ENCODE measurements at regions not wholly inside any gene's neighbourhood (a gene's known extent, or its start where the extent isn't known, plus 50 kb on each side); places are given as distances from the start of the nearest gene placed in this dataset.

GRCh38 chr9:38263532-38263931, 129.0 kb upstream of the ALDH1B1 start:
- Mint-ChIP-seq H3K36me3 (ENCODE audit: low read depth) (no peaks in the 10 kb centered on the region), H3K9me3 (peaks cover 31% of the 10 kb centered on the region), H3K4me1 (ENCODE audit: low read depth) (no peaks in the 10 kb centered on the region), H3K4me3 (no peak overlapping the region), H3K27me3 (peaks cover 26% of the 10 kb centered on the region), H3K27ac (no peak overlapping the region)

- H3K4me1 Mint-ChIP-seq (ENCODE audit: low read depth): no peaks in the 10 kb centered on the region
- no peak overlapping the region for H3K4me3 Mint-ChIP-seq
- H3K9me3 Mint-ChIP-seq: peaks cover 14% of the 10 kb centered on the region
- H3K27ac Mint-ChIP-seq: no peak overlapping the region
- peaks cover 18% of the 10 kb centered on the region for H3K27me3 Mint-ChIP-seq
- no peaks in the 10 kb centered on the region for H3K36me3 Mint-ChIP-seq (ENCODE audit: low read depth)
Observed at GRCh38 chr9:38259519-38260218, 132.8 kb upstream of the ALDH1B1 start.

GRCh38 chr9:38259056-38259455, 133.4 kb upstream of the ALDH1B1 start:
- H3K4me3 Mint-ChIP-seq: no peak overlapping the region
- H3K27me3 Mint-ChIP-seq: peaks cover 14% of the 10 kb centered on the region
- H3K36me3 Mint-ChIP-seq (ENCODE audit: low read depth): no peaks in the 10 kb centered on the region
- H3K9me3 Mint-ChIP-seq: peaks cover 10% of the 10 kb centered on the region
- H3K27ac Mint-ChIP-seq: no peak overlapping the region
- no peaks in the 10 kb centered on the region for H3K4me1 Mint-ChIP-seq (ENCODE audit: low read depth)

GRCh38 chr9:38257626-38258215, 134.8 kb upstream of the ALDH1B1 start:
- no peaks in the 10 kb centered on the region for H3K4me1 Mint-ChIP-seq (ENCODE audit: low read depth)
- H3K36me3 Mint-ChIP-seq (ENCODE audit: low read depth): no peaks in the 10 kb centered on the region
- H3K9me3 Mint-ChIP-seq: no peaks in the 10 kb centered on the region

GRCh38 chr9:38256461-38256860, 136.0 kb upstream of the ALDH1B1 start:
- Mint-ChIP-seq H3K27me3 (peaks cover 7% of the 10 kb centered on the region), H3K9me3 (no peaks in the 10 kb centered on the region), H3K36me3 (ENCODE audit: low read depth) (no peaks in the 10 kb centered on the region), H3K4me3 (no peak overlapping the region), H3K4me1 (ENCODE audit: low read depth) (no peaks in the 10 kb centered on the region), H3K27ac (no peak overlapping the region)

More at GRCh38 chr9:38257626-38258215, 134.8 kb upstream of the ALDH1B1 start:
- Mint-ChIP-seq H3K27me3 (peaks cover 14% of the 10 kb centered on the region), H3K4me3 (no peak overlapping the region), H3K27ac (no peak overlapping the region)

- Mint-ChIP-seq H3K4me3 (no peak overlapping the region), H3K27ac (no peak overlapping the region), H3K4me1 (ENCODE audit: low read depth) (no peaks in the 10 kb centered on the region), H3K27me3 (peaks cover 7% of the 10 kb centered on the region), H3K36me3 (ENCODE audit: low read depth) (no peaks in the 10 kb centered on the region), H3K9me3 (no peaks in the 10 kb centered on the region)
Observed at GRCh38 chr9:38255599-38255998, 136.9 kb upstream of the ALDH1B1 start.

- H3K9me3 Mint-ChIP-seq: no peaks in the 10 kb centered on the region
- H3K4me3 Mint-ChIP-seq: no peak overlapping the region
- H3K36me3 Mint-ChIP-seq (ENCODE audit: low read depth): no peaks in the 10 kb centered on the region
- H3K27me3 Mint-ChIP-seq: peaks cover under 1% of the 10 kb centered on the region
- no peak overlapping the region for H3K27ac Mint-ChIP-seq
- no peaks in the 10 kb centered on the region for H3K4me1 Mint-ChIP-seq (ENCODE audit: low read depth)
Observed at GRCh38 chr9:38254756-38255155, 137.7 kb upstream of the ALDH1B1 start.

- Mint-ChIP-seq H3K27me3 (no peaks in the 10 kb centered on the region), H3K36me3 (ENCODE audit: low read depth) (no peaks in the 10 kb centered on the region), H3K4me3 (no peak overlapping the region), H3K27ac (no peak overlapping the region), H3K4me1 (ENCODE audit: low read depth) (no peaks in the 10 kb centered on the region), H3K9me3 (no peaks in the 10 kb centered on the region)
Observed at GRCh38 chr9:38254151-38254550, 138.4 kb upstream of the ALDH1B1 start.

GRCh38 chr9:38253200-38253599, 139.3 kb upstream of the ALDH1B1 start:
- no peaks in the 10 kb centered on the region for H3K27me3 Mint-ChIP-seq
- H3K4me1 Mint-ChIP-seq (ENCODE audit: low read depth): no peaks in the 10 kb centered on the region
- no peak overlapping the region for H3K27ac Mint-ChIP-seq
- H3K4me3 Mint-ChIP-seq: no peak overlapping the region
- no peaks in the 10 kb centered on the region for H3K36me3 Mint-ChIP-seq (ENCODE audit: low read depth)
- no peaks in the 10 kb centered on the region for H3K9me3 Mint-ChIP-seq

GRCh38 chr9:38251036-38251860, 141.3 kb upstream of the ALDH1B1 start:
- Mint-ChIP-seq H3K4me1 (ENCODE audit: low read depth) (no peaks in the 10 kb centered on the region), H3K9me3 (no peaks in the 10 kb centered on the region), H3K27ac (no peak overlapping the region), H3K4me3 (no peak overlapping the region), H3K36me3 (ENCODE audit: low read depth) (no peaks in the 10 kb centered on the region), H3K27me3 (no peaks in the 10 kb centered on the region)

GRCh38 chr9:38250279-38251035, 142.0 kb upstream of the ALDH1B1 start:
- Mint-ChIP-seq H3K36me3 (ENCODE audit: low read depth) (no peaks in the 10 kb centered on the region), H3K4me3 (no peak overlapping the region), H3K9me3 (no peaks in the 10 kb centered on the region), H3K27me3 (no peaks in the 10 kb centered on the region), H3K4me1 (ENCODE audit: low read depth) (no peaks in the 10 kb centered on the region), H3K27ac (no peak overlapping the region)

- H3K27ac Mint-ChIP-seq: no peak overlapping the region
- H3K4me1 Mint-ChIP-seq (ENCODE audit: low read depth): no peaks in the 10 kb centered on the region
- H3K4me3 Mint-ChIP-seq: no peak overlapping the region
- no peaks in the 10 kb centered on the region for H3K9me3 Mint-ChIP-seq
- H3K27me3 Mint-ChIP-seq: no peaks in the 10 kb centered on the region
- no peaks in the 10 kb centered on the region for H3K36me3 Mint-ChIP-seq (ENCODE audit: low read depth)
Observed at GRCh38 chr9:38249587-38250210, 142.8 kb upstream of the ALDH1B1 start.

- H3K4me1 Mint-ChIP-seq (ENCODE audit: low read depth): no peaks in the 10 kb centered on the region
- no peaks in the 10 kb centered on the region for H3K27me3 Mint-ChIP-seq
- no peak overlapping the region for H3K4me3 Mint-ChIP-seq
- no peaks in the 10 kb centered on the region for H3K9me3 Mint-ChIP-seq
- no peaks in the 10 kb centered on the region for H3K36me3 Mint-ChIP-seq (ENCODE audit: low read depth)
- no peak overlapping the region for H3K27ac Mint-ChIP-seq
Observed at GRCh38 chr9:38249049-38249448, 143.5 kb upstream of the ALDH1B1 start.

- Mint-ChIP-seq H3K27ac (no peak overlapping the region), H3K4me3 (no peak overlapping the region), H3K36me3 (ENCODE audit: low read depth) (no peaks in the 10 kb centered on the region), H3K9me3 (no peaks in the 10 kb centered on the region), H3K4me1 (ENCODE audit: low read depth) (no peaks in the 10 kb centered on the region), H3K27me3 (no peaks in the 10 kb centered on the region)
Observed at GRCh38 chr9:38246833-38247232, 145.7 kb upstream of the ALDH1B1 start.
